SK-N-SH treated with all-trans-retinoic acid at 6 μM for 48 hours (cell line): ENCODE measurements at regions not wholly inside any gene's neighbourhood (a gene's known extent, or its start where the extent isn't known, plus 50 kb on each side); places are given as distances from the start of the nearest gene placed in this dataset.

ENCODE experiments used
- ATAC-seq: fragments of 200-7000 bp; cut with Tn5 transposase; 3 replicates; pipeline ENCODE4 v1.9.1; 2020; ENCODE audit warnings: mild to moderate bottlenecking, moderate library complexity
- ARNTL ChIP-seq: fragments of 450-650 bp; formaldehyde crosslinking; IDR thresholded peaks from 2 replicates; pipeline ENCODE4 v1.5.0; 2020; ENCODE audit warnings: low read depth, mild to moderate bottlenecking, moderate library complexity, borderline replicate concordance
- BACH2 ChIP-seq: fragments of 250-450 bp; sonication (Bioruptor Pico); IDR thresholded peaks from 2 replicates; pipeline ENCODE4 v1.9.0; 2021; ENCODE audit warnings: mild to moderate bottlenecking, borderline replicate concordance
- CSDC2 ChIP-seq: fragments of 250-450 bp; sonication (Bioruptor Pico); IDR thresholded peaks from 2 replicates; pipeline ENCODE4 v1.5.0; 2020; ENCODE audit warnings: mild to moderate bottlenecking, moderate library complexity
- CSRNP3 ChIP-seq: fragments of 250-450 bp; sonication (Bioruptor Pico); IDR thresholded peaks from 2 replicates; pipeline ENCODE4 v1.5.1; 2021; ENCODE audit warnings: mild to moderate bottlenecking, moderate library complexity
- GLIS3 ChIP-seq: fragments of 250-450 bp; sonication (Bioruptor Pico); IDR thresholded peaks from 2 replicates; pipeline ENCODE4 v1.5.0; 2020; ENCODE audit warnings: mild to moderate bottlenecking, moderate library complexity
- ISL1 ChIP-seq: fragments of 250-450 bp; sonication (Bioruptor Pico); IDR thresholded peaks from 2 replicates; pipeline ENCODE4 v2.1.2; 2022; ENCODE audit warnings: mild to moderate bottlenecking, moderate library complexity
- OSR1 ChIP-seq: fragments of 250-450 bp; sonication (Bioruptor Pico); IDR thresholded peaks from 2 replicates; pipeline ENCODE4 v1.8.0; 2022; ENCODE audit warnings: moderate library complexity, mild to moderate bottlenecking, inconsistent platforms
- PATZ1 ChIP-seq: fragments of 250-450 bp; sonication (Bioruptor Pico); IDR thresholded peaks from 2 replicates; pipeline ENCODE4 v1.8.0; 2020; ENCODE audit warnings: mild to moderate bottlenecking, moderate library complexity, borderline replicate concordance
- POU6F1 ChIP-seq: fragments of 250-450 bp; sonication (Bioruptor Pico); IDR thresholded peaks from 2 replicates; pipeline ENCODE4 v1.8.0; 2021; ENCODE audit warnings: low read depth, mild to moderate bottlenecking, moderate library complexity, borderline replicate concordance
- PPARA ChIP-seq: fragments of 250-450 bp; sonication (Bioruptor Pico); IDR thresholded peaks from 2 replicates; pipeline ENCODE4 v1.5.0; 2020; ENCODE audit warnings: mild to moderate bottlenecking, borderline replicate concordance
- RARB ChIP-seq: fragments of 250-450 bp; sonication (Bioruptor Pico); IDR thresholded peaks from 2 replicates; pipeline ENCODE4 v1.8.0; 2021; ENCODE audit warnings: mild to moderate bottlenecking, moderate library complexity
- SNAI2 ChIP-seq: fragments of 250-450 bp; sonication (Bioruptor Pico); IDR thresholded peaks from 2 replicates; pipeline ENCODE4 v1.5.0; 2020; ENCODE audit warnings: mild to moderate bottlenecking, moderate library complexity
- TCF4 ChIP-seq: fragments of 250-450 bp; sonication (Bioruptor Pico); IDR thresholded peaks from 2 replicates; pipeline ENCODE4 v1.8.0; 2021; ENCODE audit warnings: mild to moderate bottlenecking, moderate library complexity, borderline replicate concordance
- TOX ChIP-seq: fragments of 250-450 bp; sonication (Bioruptor Pico); IDR thresholded peaks from 2 replicates; pipeline ENCODE4 v1.8.0; 2021; ENCODE audit warnings: mild to moderate bottlenecking, moderate library complexity, borderline replicate concordance
- ZC3H10 ChIP-seq: fragments of 250-450 bp; sonication (Bioruptor Pico); IDR thresholded peaks from 2 replicates; pipeline ENCODE4 v1.5.1; 2021; ENCODE audit warnings: mild to moderate bottlenecking, moderate library complexity
- ZFP3 ChIP-seq: fragments of 250-450 bp; sonication (Bioruptor Pico); IDR thresholded peaks from 2 replicates; pipeline ENCODE4 v1.5.0; 2020; ENCODE audit warnings: mild to moderate bottlenecking, moderate library complexity
- ZFP30 ChIP-seq: fragments of 450-650 bp; formaldehyde crosslinking; IDR thresholded peaks from 2 replicates; pipeline ENCODE4 v1.5.0; 2022; ENCODE audit warnings: mild to moderate bottlenecking, moderate library complexity
- ZNF70 ChIP-seq: fragments of 450-650 bp; formaldehyde crosslinking; IDR thresholded peaks from 2 replicates; pipeline ENCODE4 v1.5.0; 2020; ENCODE audit warnings: mild to moderate bottlenecking, moderate library complexity
- ZNF8 ChIP-seq: fragments of 450-650 bp; formaldehyde crosslinking; IDR thresholded peaks from 2 replicates; pipeline ENCODE4 v1.5.0; 2020; ENCODE audit warnings: mild to moderate bottlenecking, moderate library complexity
- TF ChIP-seq, protein P1 (sequence below): fragments of 250-450 bp; sonication (Bioruptor Pico); IDR thresholded peaks from 2 replicates; pipeline ENCODE4 v1.5.0; 2020; ENCODE audit warnings: mild to moderate bottlenecking, moderate library complexity
- TF ChIP-seq, protein P2 (sequence below): fragments of 250-450 bp; sonication (Bioruptor Pico); IDR thresholded peaks from 2 replicates; pipeline ENCODE4 v1.5.1; 2020; ENCODE audit warnings: low read depth, mild to moderate bottlenecking, moderate library complexity

GRCh38 chr12:126083926-126084325 lies 1018.7 kb downstream of the AACS start:
- TF ChIP-seq ISL1 (CRISPR knock-in tag) (no peak), ARNTL (no peak), GLIS3 (no peak), CSRNP3 (CRISPR knock-in tag) (no peak), OSR1 (CRISPR knock-in tag) (no peak), ZFP3 (CRISPR knock-in tag) (no peak), BACH2 (CRISPR knock-in tag) (no peak), POU6F1 (CRISPR knock-in tag) (no peak), ZNF70 (CRISPR knock-in tag) (no peak), ZFP30 (CRISPR knock-in tag) (no peak), RARB (CRISPR knock-in tag) (no peak), CSDC2 (CRISPR knock-in tag) (no peak), TOX (CRISPR knock-in tag) (no peak), TCF4 (no peak), ZC3H10 (no peak), PPARA (CRISPR knock-in tag) (no peak)
- TF ChIP-seq, protein P1, sequence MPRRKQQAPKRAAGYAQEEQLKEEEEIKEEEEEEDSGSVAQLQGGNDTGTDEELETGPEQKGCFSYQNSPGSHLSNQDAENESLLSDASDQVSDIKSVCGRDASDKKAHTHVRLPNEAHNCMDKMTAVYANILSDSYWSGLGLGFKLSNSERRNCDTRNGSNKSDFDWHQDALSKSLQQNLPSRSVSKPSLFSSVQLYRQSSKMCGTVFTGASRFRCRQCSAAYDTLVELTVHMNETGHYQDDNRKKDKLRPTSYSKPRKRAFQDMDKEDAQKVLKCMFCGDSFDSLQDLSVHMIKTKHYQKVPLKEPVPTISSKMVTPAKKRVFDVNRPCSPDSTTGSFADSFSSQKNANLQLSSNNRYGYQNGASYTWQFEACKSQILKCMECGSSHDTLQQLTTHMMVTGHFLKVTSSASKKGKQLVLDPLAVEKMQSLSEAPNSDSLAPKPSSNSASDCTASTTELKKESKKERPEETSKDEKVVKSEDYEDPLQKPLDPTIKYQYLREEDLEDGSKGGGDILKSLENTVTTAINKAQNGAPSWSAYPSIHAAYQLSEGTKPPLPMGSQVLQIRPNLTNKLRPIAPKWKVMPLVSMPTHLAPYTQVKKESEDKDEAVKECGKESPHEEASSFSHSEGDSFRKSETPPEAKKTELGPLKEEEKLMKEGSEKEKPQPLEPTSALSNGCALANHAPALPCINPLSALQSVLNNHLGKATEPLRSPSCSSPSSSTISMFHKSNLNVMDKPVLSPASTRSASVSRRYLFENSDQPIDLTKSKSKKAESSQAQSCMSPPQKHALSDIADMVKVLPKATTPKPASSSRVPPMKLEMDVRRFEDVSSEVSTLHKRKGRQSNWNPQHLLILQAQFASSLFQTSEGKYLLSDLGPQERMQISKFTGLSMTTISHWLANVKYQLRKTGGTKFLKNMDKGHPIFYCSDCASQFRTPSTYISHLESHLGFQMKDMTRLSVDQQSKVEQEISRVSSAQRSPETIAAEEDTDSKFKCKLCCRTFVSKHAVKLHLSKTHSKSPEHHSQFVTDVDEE (CRISPR knock-in tag) = no peak
- TF ChIP-seq, protein P2, sequence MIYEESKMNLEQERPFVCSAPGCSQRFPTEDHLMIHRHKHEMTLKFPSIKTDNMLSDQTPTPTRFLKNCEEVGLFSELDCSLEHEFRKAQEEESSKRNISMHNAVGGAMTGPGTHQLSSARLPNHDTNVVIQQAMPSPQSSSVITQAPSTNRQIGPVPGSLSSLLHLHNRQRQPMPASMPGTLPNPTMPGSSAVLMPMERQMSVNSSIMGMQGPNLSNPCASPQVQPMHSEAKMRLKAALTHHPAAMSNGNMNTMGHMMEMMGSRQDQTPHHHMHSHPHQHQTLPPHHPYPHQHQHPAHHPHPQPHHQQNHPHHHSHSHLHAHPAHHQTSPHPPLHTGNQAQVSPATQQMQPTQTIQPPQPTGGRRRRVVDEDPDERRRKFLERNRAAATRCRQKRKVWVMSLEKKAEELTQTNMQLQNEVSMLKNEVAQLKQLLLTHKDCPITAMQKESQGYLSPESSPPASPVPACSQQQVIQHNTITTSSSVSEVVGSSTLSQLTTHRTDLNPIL (CRISPR knock-in tag) = no peak
- ATAC-seq = no peak

- peak; percentile 57; the same call in 2 of the 3 replicates for ATAC-seq
- TF ChIP-seq ZC3H10 (no peak), POU6F1 (CRISPR knock-in tag) (no peak), OSR1 (CRISPR knock-in tag) (no peak)
- TF ChIP-seq, all 23 proteins: peak for 0
Observed at GRCh38 chr12:126084480-126084879, 1019.2 kb downstream of the AACS start.

DNA sequence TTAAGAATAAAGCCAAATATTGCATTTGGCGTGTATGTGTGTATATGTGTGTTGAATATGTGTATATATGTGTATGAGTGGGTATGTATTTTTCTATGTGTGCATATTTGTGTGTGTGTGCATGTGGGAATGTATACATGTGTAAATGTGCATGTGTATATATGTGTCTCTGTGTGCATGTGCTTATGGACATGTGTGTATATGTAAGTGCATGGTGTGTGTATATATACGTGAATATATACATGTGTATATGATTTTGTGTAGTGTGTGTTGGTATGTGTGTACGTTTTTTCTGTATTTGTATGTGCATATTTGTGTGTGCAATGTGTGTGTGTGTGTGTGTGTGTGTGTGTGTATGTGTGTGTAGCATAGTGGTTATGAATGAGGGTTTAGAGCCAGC lies 1021.0 kb downstream of the AACS start:
- ATAC-seq = no peak
- TF ChIP-seq POU6F1 (CRISPR knock-in tag) (no peak), TOX (CRISPR knock-in tag) (no peak), GLIS3 (no peak), ISL1 (CRISPR knock-in tag) (no peak), ZC3H10 (no peak), SNAI2 (CRISPR knock-in tag) (no peak), BACH2 (CRISPR knock-in tag) (no peak), OSR1 (CRISPR knock-in tag) (no peak), ZNF8 (CRISPR knock-in tag) (no peak), ZFP3 (CRISPR knock-in tag) (no peak), RARB (CRISPR knock-in tag) (no peak), CSDC2 (CRISPR knock-in tag) (no peak), PATZ1 (CRISPR knock-in tag) (no peak), ZFP30 (CRISPR knock-in tag) (no peak)
- TF ChIP-seq, protein P1 (CRISPR knock-in tag) = no peak
